ENCODE measurements at regions not wholly inside any gene's neighbourhood (a gene's known extent, or its start where the extent isn't known, plus 50 kb on each side); places are given as distances from the start of the nearest gene placed in this dataset.

DNA sequence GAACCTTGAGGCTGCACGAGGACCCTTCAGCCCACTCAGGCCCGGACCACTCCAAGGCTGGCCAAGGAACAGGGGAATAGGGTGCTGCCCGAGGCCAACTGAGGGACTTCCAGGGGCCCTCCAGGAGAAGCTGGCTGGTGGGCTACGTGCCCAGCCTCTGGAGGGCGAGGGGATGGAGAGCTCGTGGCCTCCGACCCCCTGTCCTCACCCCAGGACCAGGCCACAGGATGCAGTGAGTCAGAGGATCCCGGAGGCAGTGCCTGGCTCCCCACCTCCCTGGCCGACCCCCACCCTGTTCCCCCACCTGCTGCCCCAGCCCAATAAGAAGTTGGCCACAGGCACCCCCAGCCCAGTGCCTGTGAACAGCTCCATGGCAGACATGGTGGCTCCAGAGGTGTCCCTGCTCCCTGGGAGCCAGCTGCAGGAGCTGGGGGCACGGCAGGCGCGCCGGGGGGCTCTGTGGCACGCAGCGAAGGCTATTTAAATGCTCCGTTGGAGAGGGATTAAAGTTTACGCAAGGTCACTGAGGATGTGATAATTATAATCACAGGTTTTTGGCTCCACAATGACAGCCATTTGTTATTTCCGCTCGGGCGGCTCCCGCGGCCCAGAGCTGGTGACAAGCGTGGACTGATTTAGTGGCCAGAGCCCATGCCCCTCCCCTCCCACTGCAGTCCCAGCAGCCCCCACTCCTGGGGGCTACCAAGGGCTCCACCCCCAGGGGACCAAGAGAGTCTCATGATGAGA is 95.7 kb upstream of the NKX1-1 start:
- no peak for TF ChIP-seq POLR2AphosphoS5 (IDR thresholded peaks at IDR 0.05)
- TF ChIP-seq, protein P1, sequence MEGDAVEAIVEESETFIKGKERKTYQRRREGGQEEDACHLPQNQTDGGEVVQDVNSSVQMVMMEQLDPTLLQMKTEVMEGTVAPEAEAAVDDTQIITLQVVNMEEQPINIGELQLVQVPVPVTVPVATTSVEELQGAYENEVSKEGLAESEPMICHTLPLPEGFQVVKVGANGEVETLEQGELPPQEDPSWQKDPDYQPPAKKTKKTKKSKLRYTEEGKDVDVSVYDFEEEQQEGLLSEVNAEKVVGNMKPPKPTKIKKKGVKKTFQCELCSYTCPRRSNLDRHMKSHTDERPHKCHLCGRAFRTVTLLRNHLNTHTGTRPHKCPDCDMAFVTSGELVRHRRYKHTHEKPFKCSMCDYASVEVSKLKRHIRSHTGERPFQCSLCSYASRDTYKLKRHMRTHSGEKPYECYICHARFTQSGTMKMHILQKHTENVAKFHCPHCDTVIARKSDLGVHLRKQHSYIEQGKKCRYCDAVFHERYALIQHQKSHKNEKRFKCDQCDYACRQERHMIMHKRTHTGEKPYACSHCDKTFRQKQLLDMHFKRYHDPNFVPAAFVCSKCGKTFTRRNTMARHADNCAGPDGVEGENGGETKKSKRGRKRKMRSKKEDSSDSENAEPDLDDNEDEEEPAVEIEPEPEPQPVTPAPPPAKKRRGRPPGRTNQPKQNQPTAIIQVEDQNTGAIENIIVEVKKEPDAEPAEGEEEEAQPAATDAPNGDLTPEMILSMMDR (IDR thresholded peaks at IDR 0.05), result no peak

All from transverse colon (tissue), 4 donors.